ENCODE measurements at regions not wholly inside any gene's neighbourhood (a gene's known extent, or its start where the extent isn't known, plus 50 kb on each side); places are given as distances from the start of the nearest gene placed in this dataset.
"Not testable (repeated sequence)": the region's sequence is repeated elsewhere in the genome, so short reads cannot be mapped to it uniquely, and the experiment has no call there.

GRCh38 chr2:210861038-210861665 lies 304.8 kb downstream of the CPS1 start:
- no peak for DNase-seq

- DNase-seq, result no peak
These were observed 306.1 kb downstream of the CPS1 start for GRCh38 chr2:210862283-210863065.

GRCh38 chr2:210863283-210863682 lies 306.9 kb downstream of the CPS1 start:
- no peak for DNase-seq

GRCh38 chr2:210871566-210871965 lies 315.2 kb downstream of the CPS1 start:
- DNase-seq, result not testable (repeated sequence)

GRCh38 chr2:210873631-210874030 lies 317.2 kb downstream of the CPS1 start:
- no peak for DNase-seq

GRCh38 chr2:210884227-210884626 lies 327.8 kb downstream of the CPS1 start:
- no peak for DNase-seq

GRCh38 chr2:210888035-210888434 lies 331.6 kb downstream of the CPS1 start:
- DNase-seq, result no peak

- no peak for DNase-seq
These were observed 338.7 kb downstream of the CPS1 start for GRCh38 chr2:210895132-210895531.

GRCh38 chr2:210899131-210899530 lies 342.7 kb downstream of the CPS1 start:
- no peak for DNase-seq

- no peak for DNase-seq
These were observed 344.9 kb downstream of the CPS1 start for GRCh38 chr2:210901326-210901725.

- DNase-seq, result no peak
These were observed 356.4 kb downstream of the CPS1 start for GRCh38 chr2:210912779-210913178.

GRCh38 chr2:210913461-210913860 lies 357.1 kb downstream of the CPS1 start:
- DNase-seq, result no peak

GRCh38 chr2:210915912-210916311 lies 359.5 kb downstream of the CPS1 start:
- DNase-seq, result no peak

- DNase-seq, result no peak
These were observed 361.1 kb downstream of the CPS1 start for GRCh38 chr2:210917465-210917864.

GRCh38 chr2:210919128-210919527 lies 362.7 kb downstream of the CPS1 start:
- DNase-seq, result no peak

- DNase-seq, result no peak
These were observed 366.0 kb downstream of the CPS1 start for GRCh38 chr2:210922419-210922818.

GRCh38 chr2:210928714-210929113 lies 372.3 kb downstream of the CPS1 start:
- DNase-seq, result no peak

- DNase-seq, result no peak
These were observed 381.8 kb downstream of the CPS1 start for GRCh38 chr2:210938228-210938627.

- no peak for DNase-seq
These were observed 390.0 kb downstream of the CPS1 start for GRCh38 chr2:210946395-210946794.

- not testable (repeated sequence) for DNase-seq
These were observed 394.1 kb downstream of the CPS1 start for GRCh38 chr2:210950434-210951060.

GRCh38 chr2:210954386-210954907 lies 398.0 kb downstream of the CPS1 start:
- DNase-seq, result no peak

GRCh38 chr2:210955591-210955990 lies 399.2 kb downstream of the CPS1 start:
- DNase-seq, result no peak

GRCh38 chr2:210956101-210956500 lies 399.7 kb downstream of the CPS1 start:
- DNase-seq, result no peak

GRCh38 chr2:210961249-210961648 lies 404.9 kb downstream of the CPS1 start:
- no peak for DNase-seq

Measured in activated naive CD4-positive, alpha-beta T cell (primary cell).